ENCODE measurements at regions not wholly inside any gene's neighbourhood (a gene's known extent, or its start where the extent isn't known, plus 50 kb on each side); places are given as distances from the start of the nearest gene placed in this dataset.

DNA sequence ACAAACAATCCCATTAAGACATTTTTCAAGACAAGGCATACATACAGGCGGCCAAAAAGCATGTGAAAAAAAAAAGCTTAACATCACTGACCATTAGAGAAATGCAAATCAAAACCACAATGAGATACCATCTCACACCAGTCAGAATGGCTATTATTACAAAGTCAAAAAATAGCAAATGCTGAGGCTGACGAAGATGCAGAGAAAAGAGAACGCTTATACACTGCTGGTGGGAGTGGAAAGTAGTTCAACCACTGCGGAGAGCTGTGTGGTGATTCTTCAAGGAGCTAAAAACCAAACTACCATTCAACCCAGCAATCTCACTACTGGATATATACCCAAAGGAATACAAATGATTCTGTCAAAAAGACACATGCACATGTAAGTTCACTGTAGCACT lies 216.7 kb downstream of the FOXG1 start:
- no peak overlapping the region for H2BK15ac ChIP-seq (ENCODE audit: low read depth, low read length)

More for the DNA sequence above, 216.7 kb downstream of the FOXG1 start:
- no peaks in the 10 kb centered on the region for H3K27me3 ChIP-seq (ENCODE audit: insufficient read depth, low read length)
- Mint-ChIP-seq H3K27me3 (ENCODE audit: low read depth) (peaks cover 2% of the 10 kb centered on the region; the same call in 1 of the 2 replicates), H3K27ac (no peak overlapping the region), H3K36me3 (ENCODE audit: insufficient read depth in 1 of 3, low read depth in 3 of 3) (peaks cover 0 to 6% (median 0%) of the 10 kb centered on the region in 3 experiments; a peak in 1 of 7 replicates), H3K4me1 (no peaks in the 10 kb centered on the region), H3K9me3 (peaks cover 0 to 3% of the 10 kb centered on the region in 2 experiments; a peak in 3 of 5 replicates), H3K4me3 (no peak overlapping the region)
- H4K5ac ChIP-seq (ENCODE audit: insufficient read length, low read depth, low read length) = no peak overlapping the region
- H2AFZ ChIP-seq (ENCODE audit: low read length) = no peak overlapping the region
- no peak overlapping the region for H2BK12ac ChIP-seq (ENCODE audit: insufficient read length, low read depth, low read length)
- no peak overlapping the region for H3K56ac ChIP-seq (ENCODE audit: insufficient read length, low read depth, low read length)
- no peak overlapping the region for H3T11ph ChIP-seq (ENCODE audit: low read length)
- H2BK20ac ChIP-seq (ENCODE audit: low read depth, low read length, poor library complexity, severe bottlenecking) = no peak overlapping the region
- no peaks in the 10 kb centered on the region for H3K9me3 ChIP-seq (ENCODE audit: control insufficient read depth, low read depth, low read length)
- WGBS (ENCODE audit: extremely low coverage, insufficient read length, low lambda C conversion rate) = no CpG with 5 or more reads among the region's 4 CpGs
- H4K8ac ChIP-seq (replicated peaks; ENCODE audit: insufficient read length, low read depth, low read length) = no peak overlapping the region
- H2BK120ac ChIP-seq (ENCODE audit: low read depth, low read length, poor library complexity, severe bottlenecking) = no peak overlapping the region
- H3K23ac ChIP-seq (ENCODE audit: insufficient read length, low read depth, low read length) = no peak overlapping the region
- no peak overlapping the region for H3K4ac ChIP-seq (ENCODE audit: low read depth, low read length)
- no peak overlapping the region for H2AK5ac ChIP-seq (ENCODE audit: insufficient read length, low read length)
- no peaks in the 10 kb centered on the region for H3K79me1 ChIP-seq (ENCODE audit: insufficient read depth, low read depth, low read length, poor library complexity, severe bottlenecking)
- no peaks in the 10 kb centered on the region for H3K23me2 ChIP-seq (ENCODE audit: insufficient read length, low read depth, low read length, poor library complexity, severe bottlenecking)
- H3K18ac ChIP-seq (ENCODE audit: insufficient read length, low read depth, low read length) = no peak overlapping the region
- H3K79me2 ChIP-seq (ENCODE audit: insufficient read depth, low read length) = no peaks in the 10 kb centered on the region
- H4K20me1 ChIP-seq (ENCODE audit: control insufficient read depth, insufficient read depth, insufficient read length) = no peaks in the 10 kb centered on the region
- TF ChIP-seq CTCF (conservative IDR thresholded peaks at IDR 0.05) = no peak
- H3K4me2 ChIP-seq (ENCODE audit: insufficient read depth, insufficient read length, low read length) = no peak overlapping the region
- H3K4me1 ChIP-seq (ENCODE audit: insufficient read depth, low read length) = no peaks in the 10 kb centered on the region
- H3K14ac ChIP-seq (ENCODE audit: insufficient read depth, low read length) = no peak overlapping the region
- no peak overlapping the region for H2BK5ac ChIP-seq (ENCODE audit: insufficient read length, low read length)
- no peak overlapping the region for H3K9ac ChIP-seq (ENCODE audit: extremely low read depth, insufficient read length, low read length)
- H3K27ac ChIP-seq (ENCODE audit: insufficient read length, low read depth, low read length) = no peak overlapping the region
- H4K91ac ChIP-seq (ENCODE audit: insufficient read length, low read depth, low read length) = no peak overlapping the region
- DNase-seq = no peak

Measured in H9 (cell line).